GM13976 (cell line): ENCODE measurements at regions not wholly inside any gene's neighbourhood (a gene's known extent, or its start where the extent isn't known, plus 50 kb on each side); places are given as distances from the start of the nearest gene placed in this dataset.

Source experiments
- DNase-seq: peaks from one replicate; pipeline ENCODE4 v3.0.0; 2012; ENCODE audit warnings: low spot score
- in situ Hi-C: fragments of 300-500 bp; cut with MboI; formaldehyde crosslinking; loops from one replicate; pipeline ENCODE4 v1.12.0; 2022; ENCODE audit warnings: low sequenced_read_pairs, mixed read lengths, inconsistent platforms; ENCODE audit not compliant: unreplicated experiment
- TF ChIP-seq, protein P1 (sequence below): IDR thresholded peaks from 2 replicates; pipeline ENCODE4 v1.5.1; 2012; ENCODE audit warnings: borderline replicate concordance, mild to moderate bottlenecking; ENCODE audit not compliant: insufficient read depth; ENCODE audit errors: extremely low read depth, missing control alignments, control extremely low read depth

DNA sequence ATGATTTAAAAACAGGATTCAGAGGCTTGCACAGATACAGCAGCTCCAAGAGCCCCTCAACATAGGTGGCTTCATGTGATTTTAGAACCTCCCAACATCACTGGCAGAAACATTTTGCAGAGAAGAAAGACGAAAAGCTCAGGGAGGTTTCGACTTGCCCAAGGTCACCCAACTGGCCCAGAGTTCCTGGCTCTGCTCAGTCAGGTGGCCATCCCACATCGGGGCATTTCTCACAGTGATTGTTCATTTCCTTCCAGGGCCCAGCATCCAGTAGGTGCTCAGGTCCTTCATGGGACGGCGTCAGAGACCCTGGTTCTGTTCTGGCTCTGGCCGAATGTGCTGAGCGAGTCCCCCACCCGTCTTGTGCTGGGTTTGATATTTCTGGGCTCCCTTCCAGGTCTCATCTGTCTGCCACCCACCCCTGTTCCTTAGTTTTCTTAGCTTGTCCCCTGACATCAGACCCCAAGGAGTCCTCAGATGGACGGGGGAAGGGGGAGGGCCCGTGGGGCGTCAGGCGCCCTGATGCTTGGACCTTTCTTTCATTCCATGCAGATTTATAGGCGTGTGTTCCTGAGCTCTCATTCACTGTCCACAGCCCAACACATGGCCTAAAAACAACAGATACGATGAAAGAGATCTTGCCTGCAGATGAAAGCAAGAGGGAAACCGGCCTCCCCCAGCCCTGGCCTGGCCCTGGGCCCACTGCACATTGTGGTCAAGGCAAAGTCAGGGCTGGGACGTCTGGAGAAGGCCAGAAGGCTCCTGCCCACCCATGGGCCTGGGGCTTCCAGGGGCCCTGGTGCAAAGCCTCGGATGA is 123.1 kb upstream of the ZBTB40 start:
- TF ChIP-seq, protein P1, sequence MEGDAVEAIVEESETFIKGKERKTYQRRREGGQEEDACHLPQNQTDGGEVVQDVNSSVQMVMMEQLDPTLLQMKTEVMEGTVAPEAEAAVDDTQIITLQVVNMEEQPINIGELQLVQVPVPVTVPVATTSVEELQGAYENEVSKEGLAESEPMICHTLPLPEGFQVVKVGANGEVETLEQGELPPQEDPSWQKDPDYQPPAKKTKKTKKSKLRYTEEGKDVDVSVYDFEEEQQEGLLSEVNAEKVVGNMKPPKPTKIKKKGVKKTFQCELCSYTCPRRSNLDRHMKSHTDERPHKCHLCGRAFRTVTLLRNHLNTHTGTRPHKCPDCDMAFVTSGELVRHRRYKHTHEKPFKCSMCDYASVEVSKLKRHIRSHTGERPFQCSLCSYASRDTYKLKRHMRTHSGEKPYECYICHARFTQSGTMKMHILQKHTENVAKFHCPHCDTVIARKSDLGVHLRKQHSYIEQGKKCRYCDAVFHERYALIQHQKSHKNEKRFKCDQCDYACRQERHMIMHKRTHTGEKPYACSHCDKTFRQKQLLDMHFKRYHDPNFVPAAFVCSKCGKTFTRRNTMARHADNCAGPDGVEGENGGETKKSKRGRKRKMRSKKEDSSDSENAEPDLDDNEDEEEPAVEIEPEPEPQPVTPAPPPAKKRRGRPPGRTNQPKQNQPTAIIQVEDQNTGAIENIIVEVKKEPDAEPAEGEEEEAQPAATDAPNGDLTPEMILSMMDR: no peak
- in situ Hi-C loops: no loop called here
- DNase-seq: no peak

DNA sequence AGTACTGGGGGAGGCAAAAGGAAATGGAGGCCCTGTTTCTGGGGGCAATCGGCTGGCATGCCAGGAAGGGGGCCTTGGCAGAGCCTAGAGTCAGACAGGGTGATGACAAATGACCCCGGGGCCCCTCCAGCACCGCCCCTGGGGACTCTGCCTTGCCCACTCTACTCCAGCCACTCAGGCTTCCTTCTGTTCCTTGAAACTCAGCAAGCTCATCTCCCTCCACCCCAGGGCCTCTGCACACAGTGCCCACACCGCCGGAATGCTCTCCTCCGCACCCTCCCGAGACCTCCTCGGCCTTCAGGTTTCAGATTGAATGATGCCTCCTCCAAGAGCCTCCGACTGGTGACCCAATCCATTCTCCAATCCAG is 122.5 kb upstream of the ZBTB40 start:
- TF ChIP-seq, protein P1: no peak
- DNase-seq: no peak
- in situ Hi-C loops: no loop called here

DNA sequence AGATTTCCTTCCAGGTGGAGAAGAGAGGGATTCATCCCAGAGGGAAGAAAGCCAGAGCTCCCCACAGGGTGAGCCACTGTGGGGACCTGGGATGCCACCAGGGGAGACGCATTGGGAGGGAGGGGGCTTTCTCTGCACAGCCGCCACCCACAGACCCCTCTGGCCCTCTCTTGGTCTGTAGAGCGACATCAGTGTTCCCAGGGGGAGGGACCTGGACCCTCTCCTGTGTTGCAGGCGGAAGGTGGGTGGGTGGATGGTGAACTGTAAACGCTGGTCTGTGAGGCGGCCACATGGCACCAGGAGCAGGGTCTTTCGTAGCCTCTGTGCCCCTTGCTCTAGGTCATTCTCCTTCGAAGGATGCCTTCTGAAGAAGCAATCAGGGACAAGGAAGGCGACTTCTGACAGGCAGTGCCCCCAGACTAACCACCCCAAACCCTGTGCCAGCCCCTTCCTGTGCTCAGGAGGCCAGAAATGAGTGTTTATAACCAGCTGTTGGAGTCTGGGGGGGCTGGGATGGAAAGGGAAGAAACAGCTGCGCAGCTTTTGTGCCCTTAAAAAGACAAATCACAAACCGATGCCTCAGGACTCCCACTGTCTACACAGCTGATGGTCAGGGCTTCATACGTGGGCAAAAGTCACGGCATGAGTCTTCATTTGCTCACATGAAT is 121.4 kb upstream of the ZBTB40 start:
- in situ Hi-C loops: no loop called here
- TF ChIP-seq, protein P1: no peak
- DNase-seq: no peak

DNA sequence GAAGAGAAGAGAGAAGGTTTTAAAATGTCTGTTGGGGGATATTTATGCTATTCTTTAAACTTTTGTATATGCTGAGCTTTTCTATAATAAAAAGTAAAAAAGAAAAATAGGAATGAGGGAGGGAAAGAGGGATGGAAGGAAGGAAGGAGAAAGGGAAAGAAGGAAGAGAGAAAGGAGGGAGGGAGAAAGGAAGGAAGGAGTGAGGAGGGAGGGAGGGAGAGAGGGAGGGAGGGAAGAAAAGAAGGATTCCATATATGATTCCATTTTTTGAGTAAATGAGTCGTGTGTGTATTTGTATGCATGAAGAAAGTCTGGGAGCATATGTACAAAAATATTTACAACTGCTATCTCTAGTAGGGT is 120.9 kb upstream of the ZBTB40 start:
- in situ Hi-C loops: no loop called here
- DNase-seq: no peak
- TF ChIP-seq, protein P1: no peak

DNA sequence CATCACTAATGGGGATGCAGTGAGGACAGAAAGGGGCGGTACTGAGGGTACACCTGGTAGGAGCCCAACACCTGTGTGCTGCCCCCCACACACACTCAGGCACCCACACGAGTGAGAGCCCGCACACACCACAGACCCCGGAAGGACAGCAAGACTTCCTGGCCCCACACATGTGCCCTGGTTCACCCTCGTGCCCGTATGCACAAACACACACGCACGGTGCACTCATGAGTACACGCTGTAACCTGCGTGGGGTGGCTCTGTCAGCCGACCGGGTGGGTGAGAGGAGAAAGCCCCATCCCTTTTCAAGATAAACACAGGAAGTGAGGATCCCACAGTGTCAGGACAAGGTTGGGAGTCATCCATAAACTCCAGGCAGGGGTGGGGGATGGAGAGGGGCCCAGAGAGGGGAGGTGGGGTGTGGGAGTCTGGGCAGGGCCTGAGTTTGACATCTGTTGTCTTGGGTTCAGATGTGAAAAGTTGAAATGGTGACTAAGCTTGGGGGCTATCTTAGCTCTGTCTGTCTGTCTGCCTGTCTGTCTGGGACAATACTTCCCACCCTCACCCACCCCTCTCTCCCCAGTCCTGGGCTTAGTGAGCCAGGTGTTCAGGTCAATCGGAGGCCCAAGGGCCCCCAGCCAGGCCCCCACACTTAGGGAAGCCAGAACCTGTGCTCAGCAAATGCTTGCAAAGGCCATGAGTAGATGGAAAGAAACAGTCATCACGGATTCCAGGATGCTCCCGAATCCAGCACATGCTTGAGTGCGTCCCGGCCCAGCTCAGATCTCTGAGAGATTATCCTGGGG is 119.8 kb upstream of the ZBTB40 start:
- in situ Hi-C loops: no loop called here
- DNase-seq: no peak
- TF ChIP-seq, protein P1: no peak

DNA sequence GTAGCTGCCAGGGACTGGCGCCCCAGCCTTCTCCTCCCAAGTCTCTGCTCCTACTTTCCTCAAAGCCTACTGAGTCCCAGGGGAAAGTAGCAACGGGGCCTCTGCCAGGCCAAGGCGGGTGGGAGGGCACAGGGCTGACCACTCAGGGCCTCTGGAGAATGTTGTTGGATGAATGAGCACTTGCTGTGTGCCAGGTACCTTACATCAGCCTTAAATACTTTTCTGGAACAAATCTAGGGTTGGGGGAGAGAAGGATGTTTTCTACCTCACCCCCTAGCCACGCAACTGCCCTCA is 119.3 kb upstream of the ZBTB40 start:
- in situ Hi-C loops: no loop called here
- TF ChIP-seq, protein P1: no peak
- no peak for DNase-seq
